GM19324 (cell line): ENCODE measurements at regions not wholly inside any gene's neighbourhood (a gene's known extent, or its start where the extent isn't known, plus 50 kb on each side); places are given as distances from the start of the nearest gene placed in this dataset.

Experiments
- ATAC-seq: cut with Tn5 transposase; IDR thresholded peaks from one replicate; pipeline ENCODE4 v1.9.1; 2021; ENCODE audit warnings: mild to moderate bottlenecking, moderate library complexity; ENCODE audit not compliant: unreplicated experiment, low FRiP score

- ATAC-seq = no peak
Observed at GRCh38 chr6:105748737-105749161, 337.4 kb upstream of the PRDM1 start.

- no peak for ATAC-seq
Observed at GRCh38 chr6:105747823-105748405, 338.2 kb upstream of the PRDM1 start.

- ATAC-seq = no peak
Observed at GRCh38 chr6:105746509-105746908, 339.6 kb upstream of the PRDM1 start.

GRCh38 chr6:105746130-105746505 is 340.0 kb upstream of the PRDM1 start:
- no peak for ATAC-seq

- no peak for ATAC-seq
Observed at GRCh38 chr6:105745464-105746129, 340.5 kb upstream of the PRDM1 start.

- no peak for ATAC-seq
Observed at GRCh38 chr6:105744815-105745214, 341.3 kb upstream of the PRDM1 start.

GRCh38 chr6:105740946-105741645 is 338.2 kb upstream of the PREP start:
- no peak for ATAC-seq

GRCh38 chr6:105739764-105740163 is 336.9 kb upstream of the PREP start:
- no peak for ATAC-seq

GRCh38 chr6:105733556-105734162 is 330.8 kb upstream of the PREP start:
- no peak for ATAC-seq

- ATAC-seq = no peak
Observed at GRCh38 chr6:105728995-105729394, 326.1 kb upstream of the PREP start.

- ATAC-seq = no peak
Observed at GRCh38 chr6:105726902-105727655, 324.2 kb upstream of the PREP start.

GRCh38 chr6:105714846-105715245 is 312.0 kb upstream of the PREP start:
- no peak for ATAC-seq

- no peak for ATAC-seq
Observed at GRCh38 chr6:105713474-105714118, 310.7 kb upstream of the PREP start.

- ATAC-seq = no peak
Observed at GRCh38 chr6:105711216-105711615, 308.3 kb upstream of the PREP start.

- ATAC-seq = no peak
Observed at GRCh38 chr6:105705608-105706007, 302.7 kb upstream of the PREP start.

GRCh38 chr6:105695461-105695860 is 292.6 kb upstream of the PREP start:
- no peak for ATAC-seq

GRCh38 chr6:105692613-105693215 is 289.8 kb upstream of the PREP start:
- ATAC-seq = no peak

GRCh38 chr6:105691971-105692370 is 289.1 kb upstream of the PREP start:
- ATAC-seq = no peak

GRCh38 chr6:105691081-105691480 is 288.2 kb upstream of the PREP start:
- ATAC-seq = no peak

GRCh38 chr6:105688573-105688972 is 285.7 kb upstream of the PREP start:
- ATAC-seq = no peak
